ENCODE measurements at regions not wholly inside any gene's neighbourhood (a gene's known extent, or its start where the extent isn't known, plus 50 kb on each side); places are given as distances from the start of the nearest gene placed in this dataset.

GRCh38 chr18:38028946-38029345 is 463.3 kb upstream of the CELF4 start:
- H3K4me1 ChIP-seq (ENCODE audit: control insufficient read depth, insufficient read depth, low read depth, low read length) = peaks cover 6% of the 10 kb centered on the region
- H2AFZ ChIP-seq (ENCODE audit: low read depth, low read length) = no peak overlapping the region
- no peaks in the 10 kb centered on the region for H3K79me1 ChIP-seq (replicated peaks; ENCODE audit: low read length, poor library complexity, severe bottlenecking)
- H3K4ac ChIP-seq (ENCODE audit: low read depth in 1 of 2, low read length in 2 of 2) = no peak overlapping the region
- H3K9me3 ChIP-seq (ENCODE audit: control insufficient read depth, low read length) = no peaks in the 10 kb centered on the region
- no peak overlapping the region for H3K9ac ChIP-seq (ENCODE audit: low read length)
- no peaks in the 10 kb centered on the region for H3K36me3 ChIP-seq (ENCODE audit: control insufficient read depth in 1 of 2, insufficient read depth in 2 of 2, low read depth in 1 of 2, low read length in 2 of 2)
- H3K4me3 ChIP-seq (ENCODE audit: insufficient read depth in 1 of 2, low read depth in 1 of 2, low read length in 2 of 2) = no peak overlapping the region
- H3K27me3 ChIP-seq (ENCODE audit: control insufficient read depth in 1 of 2, insufficient read depth in 1 of 2, low read length in 2 of 2) = no peaks in the 10 kb centered on the region
- H3K18ac ChIP-seq (ENCODE audit: low read depth in 1 of 2, low read length in 2 of 2) = no peak overlapping the region
- no peak overlapping the region for H2BK120ac ChIP-seq (ENCODE audit: low read depth, low read length)
- H3K23ac ChIP-seq (ENCODE audit: low read length in 2 of 2) = no peak overlapping the region
- no peak overlapping the region for H4K8ac ChIP-seq (ENCODE audit: low read length)
- H3K27ac ChIP-seq (ENCODE audit: low read length, poor library complexity, severe bottlenecking) = no peak overlapping the region
- no peak overlapping the region for H2BK5ac ChIP-seq (ENCODE audit: low read depth, low read length, poor library complexity, severe bottlenecking)
- H3K14ac ChIP-seq (ENCODE audit: low read length in 2 of 2) = no peak overlapping the region
- H2AK5ac ChIP-seq (ENCODE audit: low read length, severe bottlenecking) = no peak overlapping the region
- 94% methylated on average over 6 of the region's 7 CpGs for WGBS
- no peak overlapping the region for H4K91ac ChIP-seq (ENCODE audit: low read length)
- no peak overlapping the region for H2BK12ac ChIP-seq (ENCODE audit: low read length in 2 of 2)
- no peak overlapping the region for H3K4me2 ChIP-seq (ENCODE audit: low read length, poor library complexity, severe bottlenecking)
- no peak for DNase-seq
- no peak overlapping the region for H2BK15ac ChIP-seq (ENCODE audit: low read depth, poor library complexity, severe bottlenecking)

GRCh38 chr18:38025433-38026038 is 459.9 kb upstream of the CELF4 start:
- Histone ChIP-seq H3K36me3 (ENCODE audit: control insufficient read depth in 1 of 2, insufficient read depth in 2 of 2, low read depth in 1 of 2, low read length in 2 of 2) (no peaks in the 10 kb centered on the region), H4K8ac (ENCODE audit: low read length) (no peak overlapping the region), H3K9me3 (ENCODE audit: control insufficient read depth, low read length) (no peaks in the 10 kb centered on the region), H3K4me1 (ENCODE audit: control insufficient read depth, insufficient read depth, low read depth, low read length) (peaks cover 6% of the 10 kb centered on the region), H3K23ac (ENCODE audit: low read length in 2 of 2) (no peak overlapping the region), H3K18ac (ENCODE audit: low read depth in 1 of 2, low read length in 2 of 2) (no peak overlapping the region), H4K91ac (ENCODE audit: low read length) (no peak overlapping the region), H3K4me2 (ENCODE audit: low read length, poor library complexity, severe bottlenecking) (peak overlapping the region; percentile 18), H3K4me3 (ENCODE audit: insufficient read depth in 1 of 2, low read depth in 1 of 2, low read length in 2 of 2) (no peak overlapping the region), H2BK120ac (ENCODE audit: low read depth, low read length) (no peak overlapping the region), H2BK12ac (ENCODE audit: low read length in 2 of 2) (no peak overlapping the region), H3K27me3 (ENCODE audit: control insufficient read depth in 1 of 2, insufficient read depth in 1 of 2, low read length in 2 of 2) (no peaks in the 10 kb centered on the region), H3K9ac (ENCODE audit: low read length) (no peak overlapping the region), H2AFZ (ENCODE audit: low read depth, low read length) (no peak overlapping the region), H2BK5ac (ENCODE audit: low read depth, low read length, poor library complexity, severe bottlenecking) (peak overlapping the region; percentile 88), H3K14ac (ENCODE audit: low read length in 2 of 2) (no peak overlapping the region), H3K4ac (ENCODE audit: low read depth in 1 of 2, low read length in 2 of 2) (no peak overlapping the region), H2AK5ac (ENCODE audit: low read length, severe bottlenecking) (peak overlapping the region; percentile 93), H3K27ac (ENCODE audit: low read length, poor library complexity, severe bottlenecking) (peak overlapping the region; percentile 93), H3K79me1 (replicated peaks; ENCODE audit: low read length, poor library complexity, severe bottlenecking) (no peaks in the 10 kb centered on the region), H2BK15ac (ENCODE audit: low read depth, poor library complexity, severe bottlenecking) (no peak overlapping the region)
- DNase-seq = peak; percentile 45
- WGBS = 8% methylated on average over 3 of the region's 4 CpGs

GRCh38 chr18:38023871-38024270 is 458.3 kb upstream of the CELF4 start:
- Histone ChIP-seq H3K4me3 (ENCODE audit: insufficient read depth in 1 of 2, low read depth in 1 of 2, low read length in 2 of 2) (no peak overlapping the region), H3K4me2 (ENCODE audit: low read length, poor library complexity, severe bottlenecking) (no peak overlapping the region), H3K4me1 (ENCODE audit: control insufficient read depth, insufficient read depth, low read depth, low read length) (peaks cover 4% of the 10 kb centered on the region), H2BK12ac (ENCODE audit: low read length in 2 of 2) (no peak overlapping the region), H3K79me1 (replicated peaks; ENCODE audit: low read length, poor library complexity, severe bottlenecking) (no peaks in the 10 kb centered on the region), H4K91ac (ENCODE audit: low read length) (no peak overlapping the region), H3K23ac (ENCODE audit: low read length in 2 of 2) (no peak overlapping the region), H3K14ac (ENCODE audit: low read length in 2 of 2) (no peak overlapping the region), H2BK120ac (ENCODE audit: low read depth, low read length) (no peak overlapping the region), H2BK15ac (ENCODE audit: low read depth, poor library complexity, severe bottlenecking) (no peak overlapping the region), H3K9me3 (ENCODE audit: control insufficient read depth, low read length) (no peaks in the 10 kb centered on the region), H3K18ac (ENCODE audit: low read depth in 1 of 2, low read length in 2 of 2) (no peak overlapping the region), H4K8ac (ENCODE audit: low read length) (no peak overlapping the region), H2AFZ (ENCODE audit: low read depth, low read length) (no peak overlapping the region), H3K27ac (ENCODE audit: low read length, poor library complexity, severe bottlenecking) (no peak overlapping the region), H2BK5ac (ENCODE audit: low read depth, low read length, poor library complexity, severe bottlenecking) (no peak overlapping the region), H3K27me3 (ENCODE audit: control insufficient read depth in 1 of 2, insufficient read depth in 1 of 2, low read length in 2 of 2) (no peaks in the 10 kb centered on the region), H3K4ac (ENCODE audit: low read depth in 1 of 2, low read length in 2 of 2) (no peak overlapping the region), H3K36me3 (ENCODE audit: control insufficient read depth in 1 of 2, insufficient read depth in 2 of 2, low read depth in 1 of 2, low read length in 2 of 2) (no peaks in the 10 kb centered on the region), H2AK5ac (ENCODE audit: low read length, severe bottlenecking) (no peak overlapping the region), H3K9ac (ENCODE audit: low read length) (no peak overlapping the region)
- DNase-seq = no peak
- 82% methylated on average over 1 of the region's 2 CpGs for WGBS

- Histone ChIP-seq H3K4me2 (ENCODE audit: low read length, poor library complexity, severe bottlenecking) (no peak overlapping the region), H3K27me3 (ENCODE audit: control insufficient read depth in 1 of 2, insufficient read depth in 1 of 2, low read length in 2 of 2) (no peaks in the 10 kb centered on the region)
- 66% methylated on average over 4 of the region's 4 CpGs for WGBS
Observed at GRCh38 chr18:38022234-38022633, 456.6 kb upstream of the CELF4 start.

More at GRCh38 chr18:38022234-38022633, 456.6 kb upstream of the CELF4 start:
- H3K14ac ChIP-seq (ENCODE audit: low read length in 2 of 2) = no peak overlapping the region
- H3K4me1 ChIP-seq (ENCODE audit: control insufficient read depth, insufficient read depth, low read depth, low read length) = peaks cover 4% of the 10 kb centered on the region
- H3K4ac ChIP-seq (ENCODE audit: low read depth in 1 of 2, low read length in 2 of 2) = no peak overlapping the region
- H2BK5ac ChIP-seq (ENCODE audit: low read depth, low read length, poor library complexity, severe bottlenecking) = no peak overlapping the region
- H2AFZ ChIP-seq (ENCODE audit: low read depth, low read length) = no peak overlapping the region
- H3K4me3 ChIP-seq (ENCODE audit: insufficient read depth in 1 of 2, low read depth in 1 of 2, low read length in 2 of 2) = no peak overlapping the region
- H2AK5ac ChIP-seq (ENCODE audit: low read length, severe bottlenecking) = no peak overlapping the region
- H2BK15ac ChIP-seq (ENCODE audit: low read depth, poor library complexity, severe bottlenecking) = no peak overlapping the region
- H2BK120ac ChIP-seq (ENCODE audit: low read depth, low read length) = no peak overlapping the region
- H3K27ac ChIP-seq (ENCODE audit: low read length, poor library complexity, severe bottlenecking) = no peak overlapping the region
- H3K79me1 ChIP-seq (replicated peaks; ENCODE audit: low read length, poor library complexity, severe bottlenecking) = no peaks in the 10 kb centered on the region
- H3K23ac ChIP-seq (ENCODE audit: low read length in 2 of 2) = no peak overlapping the region
- no peaks in the 10 kb centered on the region for H3K9me3 ChIP-seq (ENCODE audit: control insufficient read depth, low read length)
- H3K18ac ChIP-seq (ENCODE audit: low read depth in 1 of 2, low read length in 2 of 2) = no peak overlapping the region
- no peaks in the 10 kb centered on the region for H3K36me3 ChIP-seq (ENCODE audit: control insufficient read depth in 1 of 2, insufficient read depth in 2 of 2, low read depth in 1 of 2, low read length in 2 of 2)
- no peak overlapping the region for H2BK12ac ChIP-seq (ENCODE audit: low read length in 2 of 2)
- DNase-seq = no peak
- H4K91ac ChIP-seq (ENCODE audit: low read length) = no peak overlapping the region
- H4K8ac ChIP-seq (ENCODE audit: low read length) = no peak overlapping the region
- H3K9ac ChIP-seq (ENCODE audit: low read length) = no peak overlapping the region
